PC-9 (cell line): ENCODE measurements at regions not wholly inside any gene's neighbourhood (a gene's known extent, or its start where the extent isn't known, plus 50 kb on each side); places are given as distances from the start of the nearest gene placed in this dataset.

Experiments
- BruUV-seq: library from RNA; stranded (reverse); fragments of 400-500 nt; replicated peaks from 2 replicates; lab custom pipeline; 2021; lab: Mats Ljungman, UMichigan
- CTCF ChIA-PET: fragments of 300-600 bp; sonication (Branson Sonifier 250); formaldehyde crosslinking; loops from one replicate; lab custom pipeline; 2022; ENCODE audit warnings: antibody characterized with exemption; lab: Charles Lee
- POLR2A ChIA-PET: fragments of 300-600 bp; sonication (Branson Sonifier 250); formaldehyde crosslinking; loops from one replicate; lab custom pipeline; 2022; ENCODE audit warnings: antibody characterized with exemption; ENCODE audit not compliant: unreplicated experiment; lab: Charles Lee
- DNase-seq, 2 experiments: peaks; one replicate each; pipeline versions ENCODE4 v3.0.0 to v3.0.0-alpha.2; 2015 to 2022; ENCODE audit warnings: mixed read lengths in 1 of 2
- H2AFZ ChIP-seq: fragments of 200-600 bp; sonication (generic); 2 replicates; pipeline ENCODE4 v1.8.1; 2017; ENCODE audit warnings: antibody characterized with exemption
- H3F3A ChIP-seq: fragments of 200-600 bp; sonication (generic); 2 replicates; pipeline ENCODE4 v1.8.1; 2017; ENCODE audit warnings: antibody characterized with exemption, mild to moderate bottlenecking, low read depth; ENCODE audit not compliant: insufficient read depth
- H3K27ac ChIP-seq: fragments of 200-600 bp; sonication (generic); 2 replicates; pipeline ENCODE4 v1.6.1; 2016; ENCODE audit warnings: mixed run types
- H3K27me3 ChIP-seq: fragments of 200-600 bp; sonication (generic); 2 replicates; pipeline ENCODE4 v1.6.1; 2016; ENCODE audit warnings: low read depth, mixed run types; ENCODE audit not compliant: insufficient read depth
- H3K36me3 ChIP-seq: fragments of 200-600 bp; sonication (generic); 2 replicates; pipeline ENCODE4 v1.6.1; 2016; ENCODE audit warnings: low read depth, mixed run types
- H3K4me1 ChIP-seq: fragments of 200-600 bp; sonication (generic); replicated peaks from 2 replicates; pipeline ENCODE4 v1.6.1; 2016; ENCODE audit warnings: mixed run types; ENCODE audit not compliant: insufficient read depth
- H3K4me2 ChIP-seq: fragments of 200-600 bp; sonication (generic); 2 replicates; pipeline ENCODE4 v1.6.1; 2017; ENCODE audit warnings: mixed run types
- H3K4me3 ChIP-seq: fragments of 200-600 bp; sonication (generic); 2 replicates; pipeline ENCODE4 v1.6.1; 2016; ENCODE audit warnings: mixed run types
- H3K79me2 ChIP-seq: fragments of 200-600 bp; sonication (generic); 2 replicates; pipeline ENCODE4 v1.6.1; 2017; ENCODE audit warnings: low read depth, mixed run types
- H3K9me2 ChIP-seq: fragments of 200-600 bp; sonication (generic); 2 replicates; pipeline ENCODE4 v1.8.1; 2017; ENCODE audit warnings: mild to moderate bottlenecking; ENCODE audit not compliant: insufficient read depth
- H3K9me3 ChIP-seq: fragments of 200-600 bp; sonication (generic); 2 replicates; pipeline ENCODE4 v1.8.1; 2016; ENCODE audit warnings: low read depth; ENCODE audit not compliant: insufficient read depth
- H4K20me1 ChIP-seq: fragments of 200-600 bp; sonication (generic); 2 replicates; pipeline ENCODE4 v1.8.1; 2017; ENCODE audit not compliant: insufficient read depth
- EZH2 ChIP-seq: fragments of 200-600 bp; sonication (generic); IDR thresholded peaks from 2 replicates; pipeline ENCODE4 v1.8.0; 2017; ENCODE audit warnings: antibody characterized with exemption, low read depth
- intact Hi-C: fragments of 100-400 bp; cut with micrococcal nuclease; formaldehyde crosslinking; loops from one replicate; pipeline ENCODE4 v1.10.0; 2022; ENCODE audit not compliant: unreplicated experiment
- TF ChIP-seq, protein P1 (sequence below): fragments of 200-600 bp; sonication (generic); conservative IDR thresholded peaks from 2 replicates; pipeline ENCODE4 v1.6.1; 2017; ENCODE audit warnings: mixed run types, antibody characterized with exemption, mild to moderate bottlenecking, moderate library complexity

DNA sequence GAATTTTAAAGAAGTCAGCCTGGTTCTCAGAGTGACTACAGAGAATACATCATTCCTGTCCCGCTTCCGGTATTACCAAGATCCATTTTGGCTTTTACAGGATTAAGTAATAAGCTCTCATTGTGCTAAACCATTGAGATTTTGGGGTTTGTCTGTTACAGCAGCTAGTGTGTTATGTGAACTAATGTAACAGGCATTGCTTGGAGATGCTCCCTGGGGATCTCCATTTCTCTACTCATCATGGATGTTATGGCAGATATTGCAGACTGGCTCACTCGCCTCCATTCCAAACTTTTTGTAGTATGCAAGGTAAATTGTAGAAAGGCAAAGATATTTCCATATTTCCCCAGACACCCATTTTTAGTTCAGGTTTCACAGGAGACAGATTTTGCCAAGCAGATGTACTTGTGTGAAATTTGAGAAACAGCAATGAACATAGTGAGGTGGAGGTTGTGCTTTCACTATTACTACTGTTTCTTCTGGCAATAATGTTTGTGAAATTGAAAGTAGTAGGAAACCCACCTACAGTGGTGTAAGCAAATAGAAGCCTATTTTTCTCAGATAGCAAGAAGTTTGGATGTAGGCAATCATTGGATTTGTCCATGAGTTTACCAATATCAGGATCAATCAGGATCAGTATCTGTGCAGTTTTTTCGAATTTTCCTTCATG lies 177.1 kb upstream of the GALNT15 start:
- no TSS peak for BruUV-seq
- Histone ChIP-seq H3F3A (no peaks in the 10 kb centered on the region), H3K4me2 (no peak overlapping the region), H3K27ac (no peak overlapping the region), H3K4me1 (no peaks in the 10 kb centered on the region), H3K4me3 (no peak overlapping the region), H3K27me3 (no peaks in the 10 kb centered on the region), H3K36me3 (no peaks in the 10 kb centered on the region), H3K79me2 (no peaks in the 10 kb centered on the region), H3K9me2 (no peaks in the 10 kb centered on the region), H2AFZ (no peak overlapping the region), H3K9me3 (no peaks in the 10 kb centered on the region), H4K20me1 (no peaks in the 10 kb centered on the region)
- POLR2A ChIA-PET = no interaction called here
- intact Hi-C loops = no loop called here
- no peak for DNase-seq
- no peak for TF ChIP-seq EZH2
- TF ChIP-seq, protein P1, sequence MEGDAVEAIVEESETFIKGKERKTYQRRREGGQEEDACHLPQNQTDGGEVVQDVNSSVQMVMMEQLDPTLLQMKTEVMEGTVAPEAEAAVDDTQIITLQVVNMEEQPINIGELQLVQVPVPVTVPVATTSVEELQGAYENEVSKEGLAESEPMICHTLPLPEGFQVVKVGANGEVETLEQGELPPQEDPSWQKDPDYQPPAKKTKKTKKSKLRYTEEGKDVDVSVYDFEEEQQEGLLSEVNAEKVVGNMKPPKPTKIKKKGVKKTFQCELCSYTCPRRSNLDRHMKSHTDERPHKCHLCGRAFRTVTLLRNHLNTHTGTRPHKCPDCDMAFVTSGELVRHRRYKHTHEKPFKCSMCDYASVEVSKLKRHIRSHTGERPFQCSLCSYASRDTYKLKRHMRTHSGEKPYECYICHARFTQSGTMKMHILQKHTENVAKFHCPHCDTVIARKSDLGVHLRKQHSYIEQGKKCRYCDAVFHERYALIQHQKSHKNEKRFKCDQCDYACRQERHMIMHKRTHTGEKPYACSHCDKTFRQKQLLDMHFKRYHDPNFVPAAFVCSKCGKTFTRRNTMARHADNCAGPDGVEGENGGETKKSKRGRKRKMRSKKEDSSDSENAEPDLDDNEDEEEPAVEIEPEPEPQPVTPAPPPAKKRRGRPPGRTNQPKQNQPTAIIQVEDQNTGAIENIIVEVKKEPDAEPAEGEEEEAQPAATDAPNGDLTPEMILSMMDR = no peak
- CTCF ChIA-PET = no interaction called here

DNA sequence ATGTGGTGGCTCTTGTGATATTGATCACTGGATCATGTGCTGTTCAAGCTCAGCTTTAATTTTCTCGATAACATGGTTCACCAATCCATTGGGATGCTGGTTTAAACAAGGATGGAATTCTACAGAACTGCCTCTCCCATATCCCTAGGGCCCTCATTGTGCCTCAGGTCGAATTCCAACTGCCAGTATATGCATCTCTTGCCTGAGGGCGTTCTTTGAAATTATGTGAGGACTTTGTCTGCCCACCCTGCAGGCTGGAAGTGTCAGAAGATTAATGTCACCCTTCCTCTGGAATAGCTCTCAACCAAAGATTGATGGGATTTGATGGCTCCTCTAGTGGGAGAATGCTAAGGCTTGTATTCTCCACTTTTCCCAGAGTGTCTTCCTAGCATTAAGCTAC lies 175.6 kb upstream of the GALNT15 start:
- Histone ChIP-seq H3F3A (no peaks in the 10 kb centered on the region), H3K79me2 (no peaks in the 10 kb centered on the region), H3K27me3 (no peaks in the 10 kb centered on the region), H3K4me3 (no peak overlapping the region), H3K4me1 (no peaks in the 10 kb centered on the region), H3K4me2 (no peak overlapping the region), H3K36me3 (no peaks in the 10 kb centered on the region), H3K9me2 (no peaks in the 10 kb centered on the region), H2AFZ (no peak overlapping the region), H3K27ac (no peak overlapping the region), H4K20me1 (no peaks in the 10 kb centered on the region), H3K9me3 (no peaks in the 10 kb centered on the region)
- no TSS peak for BruUV-seq
- ChIA-PET POLR2A (no interaction called here), CTCF (no interaction called here)
- intact Hi-C loops = no loop called here
- TF ChIP-seq, protein P1 = no peak
- no peak for TF ChIP-seq EZH2
- DNase-seq = no peak

DNA sequence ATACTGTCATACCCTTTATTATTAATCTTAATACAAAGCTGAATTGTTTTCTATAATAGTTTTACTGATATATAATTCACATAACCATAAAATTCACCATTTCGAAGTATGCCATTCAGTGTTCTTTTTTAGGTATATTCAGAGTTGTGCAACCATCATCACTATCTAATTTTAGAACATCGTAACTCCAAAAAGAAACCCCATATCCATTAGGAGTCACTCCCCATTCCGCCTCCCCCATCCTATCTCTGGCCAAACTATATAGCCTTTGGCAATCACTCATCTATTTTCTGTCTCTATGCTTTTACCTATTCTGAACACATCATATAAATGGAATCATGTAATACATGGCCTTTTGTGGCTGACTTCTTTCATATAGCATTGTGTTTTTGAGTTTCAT lies 169.7 kb upstream of the GALNT15 start:
- H2AFZ ChIP-seq = no peak overlapping the region
- no peak overlapping the region for H3K27ac ChIP-seq
- no peaks in the 10 kb centered on the region for H3K4me1 ChIP-seq
- no peaks in the 10 kb centered on the region for H3K27me3 ChIP-seq
- no peaks in the 10 kb centered on the region for H3K9me3 ChIP-seq
- no peaks in the 10 kb centered on the region for H3F3A ChIP-seq
- no peak overlapping the region for H3K4me2 ChIP-seq
- H3K9me2 ChIP-seq = no peaks in the 10 kb centered on the region
- ChIA-PET CTCF (no interaction called here), POLR2A (no interaction called here)
- no peak overlapping the region for H3K4me3 ChIP-seq
- DNase-seq = no peak
- intact Hi-C loops = no loop called here
- H3K79me2 ChIP-seq = no peaks in the 10 kb centered on the region
- no peaks in the 10 kb centered on the region for H4K20me1 ChIP-seq
- no TSS peak for BruUV-seq
- no peaks in the 10 kb centered on the region for H3K36me3 ChIP-seq
- TF ChIP-seq, protein P1 = no peak
- no peak for TF ChIP-seq EZH2
